K562 (cell line): ENCODE measurements at regions not wholly inside any gene's neighbourhood (a gene's known extent, or its start where the extent isn't known, plus 50 kb on each side); places are given as distances from the start of the nearest gene placed in this dataset.

Experiments used
- ARID1B ChIP-seq: fragments of 450-650 bp; IDR thresholded peaks from 2 replicates; pipeline ENCODE4 v1.6.1; 2016; ENCODE audit warnings: antibody characterized with exemption, mild to moderate bottlenecking, inconsistent platforms
- ATF1 ChIP-seq, 2 experiments: fragments of 450-650 bp in 1 of 2; IDR thresholded peaks; 2 replicates each; pipeline ENCODE4 v1.6.1; 2016; ENCODE audit warnings: missing compliant biosample characterization in 1 of 2, missing genetic modification characterization in 1 of 2
- CBX3 ChIP-seq, 2 experiments: IDR thresholded peaks; 1 replicate in 1 of 2; 2 replicates in 1 of 2; pipeline ENCODE4 v1.6.1; 2012; ENCODE audit warnings: inconsistent platforms in 2 of 2, low read length in 2 of 2, borderline replicate concordance in 1 of 2, control low read depth in 1 of 2
- CTCF ChIP-seq, 3 experiments: IDR thresholded peaks in 2 of 3; conservative IDR thresholded peaks in 1 of 3; 2 replicates each; pipeline ENCODE4 v1.5.1; 2011 to 2012; ENCODE audit warnings: low read length in 3 of 3, mild to moderate bottlenecking in 3 of 3, control low read depth in 2 of 3, improper control_type of control experiment in 1 of 3, inconsistent platforms in 1 of 3, low read depth in 1 of 3, mixed read lengths in 1 of 3, moderate library complexity in 1 of 3; ENCODE audit not compliant: insufficient read depth in 2 of 3
- EHMT2 ChIP-seq: fragments of 450-650 bp; IDR thresholded peaks from 2 replicates; pipeline ENCODE4 v1.6.1; 2018; ENCODE audit warnings: antibody characterized with exemption
- EZH2 ChIP-seq: IDR thresholded peaks from 2 replicates; pipeline ENCODE4 v1.6.1; 2012; ENCODE audit warnings: low read depth, mild to moderate bottlenecking, inconsistent platforms, low read length, borderline replicate concordance
- HNRNPUL1 ChIP-seq: fragments of 200-400 bp; formaldehyde crosslinking; IDR thresholded peaks from 2 replicates; pipeline ENCODE4 v1.6.1; 2017; ENCODE audit warnings: low read length
- NR1H2 ChIP-seq: sonication (generic); formaldehyde crosslinking; IDR thresholded peaks from 2 replicates; pipeline ENCODE4 v1.4.0; 2020; ENCODE audit warnings: mild to moderate bottlenecking, missing genetic modification reagents
- PATZ1 ChIP-seq: fragments of 250-450 bp; sonication (Bioruptor Pico); IDR thresholded peaks from 2 replicates; pipeline ENCODE4 v1.5.0; 2020; ENCODE audit warnings: mild to moderate bottlenecking, borderline replicate concordance
- POLR2AphosphoS5 ChIP-seq: IDR thresholded peaks from 2 replicates; pipeline ENCODE4 v1.6.1; 2011; ENCODE audit warnings: mild to moderate bottlenecking, low read depth, low read length, moderate library complexity; ENCODE audit not compliant: control insufficient read depth, insufficient read depth
- PYGO2 ChIP-seq: fragments of 450-650 bp; IDR thresholded peaks from 2 replicates; pipeline ENCODE4 v1.6.1; 2016; ENCODE audit warnings: mild to moderate bottlenecking, missing genetic modification characterization, moderate library complexity, missing compliant biosample characterization
- SP2 ChIP-seq: IDR thresholded peaks from 2 replicates; pipeline ENCODE4 v1.6.1; 2011; ENCODE audit warnings: mild to moderate bottlenecking, low read depth, low read length, moderate library complexity; ENCODE audit not compliant: poor library complexity, severe bottlenecking; ENCODE audit errors: extremely low read depth
- ZZZ3 ChIP-seq: fragments of 450-650 bp; IDR thresholded peaks from 2 replicates; pipeline ENCODE4 v1.6.1; 2016; ENCODE audit warnings: antibody characterized with exemption, mild to moderate bottlenecking, moderate library complexity

- TF ChIP-seq POLR2AphosphoS5 (no peak), ZZZ3 (no peak), CTCF (IDR thresholded peaks at IDR 0.05 in 2 of 3, conservative IDR thresholded peaks at IDR 0.05 in 1 of 3; ENCODE audit: insufficient read depth in 2 of 3, low read depth in 1 of 3, low read length in 3 of 3) (no peak), PATZ1 (CRISPR knock-in tag) (no peak), HNRNPUL1 (no peak), ATF1 (CRISPR knock-in tag; IDR thresholded peaks at IDR 0.05) (no peak), ATF1 (tag; IDR thresholded peaks at IDR 0.05) (no peak), SP2 (no peak), ARID1B (no peak), NR1H2 (no peak), EHMT2 (no peak), CBX3 (IDR thresholded peaks at IDR 0.05; ENCODE audit: borderline replicate concordance in 1 of 2, low read length in 2 of 2) (no peak), EZH2 (no peak), PYGO2 (tag) (no peak)
Measured at GRCh38 chr16:77048085-77048484, 142.9 kb upstream of the MON1B start.
